Body of pancreas (tissue), 4 donors: ENCODE measurements at regions not wholly inside any gene's neighbourhood (a gene's known extent, or its start where the extent isn't known, plus 50 kb on each side); places are given as distances from the start of the nearest gene placed in this dataset.

Experiments used
- CTCF ChIP-seq, 7 experiments: fragments of 450-650 bp in 4 of 7; fragments of 200-600 bp in 3 of 7; sonication (generic) in 3 of 7; IDR thresholded peaks; one replicate each; pipeline ENCODE4 v1.5.1; 2016 to 2019; ENCODE audit warnings: antibody characterized with exemption in 7 of 7
- POLR2A ChIP-seq, 3 donors: fragments of 450-650 bp; IDR thresholded peaks; one replicate each; pipeline ENCODE4 v1.6.1; 2016; ENCODE audit warnings: antibody characterized with exemption in 3 of 3, mild to moderate bottlenecking in 2 of 3

GRCh38 chr3:110629917-110630316 lies 441.7 kb upstream of the NECTIN3 start:
- TF ChIP-seq CTCF (IDR thresholded peaks at IDR 0.05) (no peak), POLR2A (IDR thresholded peaks at IDR 0.05) (no peak)
